22Rv1 (cell line): ENCODE measurements at regions not wholly inside any gene's neighbourhood (a gene's known extent, or its start where the extent isn't known, plus 50 kb on each side); places are given as distances from the start of the nearest gene placed in this dataset.

Source experiments
- CTCF ChIP-seq: fragments of 450-650 bp; IDR thresholded peaks from 2 replicates; pipeline ENCODE4 v1.5.1; 2017; ENCODE audit warnings: mild to moderate bottlenecking
- ZFX ChIP-seq: fragments of 450-650 bp; IDR thresholded peaks from 2 replicates; pipeline ENCODE4 v1.6.1; 2017; ENCODE audit warnings: antibody characterized with exemption, borderline replicate concordance

- TF ChIP-seq CTCF (no peak), ZFX (no peak)
Observed at GRCh38 chr12:97907504-97907903, 444.9 kb downstream of the RMST start.
